ENCODE measurements at regions not wholly inside any gene's neighbourhood (a gene's known extent, or its start where the extent isn't known, plus 50 kb on each side); places are given as distances from the start of the nearest gene placed in this dataset.

GRCh38 chr4:43778187-43778915, 670.3 kb downstream of the KCTD8 start:
- TF ChIP-seq CTCF (IDR thresholded peaks at IDR 0.05) (no peak), POLR2A (IDR thresholded peaks at IDR 0.05) (no peak)
